Urothelium cell line (cell line): ENCODE measurements at regions not wholly inside any gene's neighbourhood (a gene's known extent, or its start where the extent isn't known, plus 50 kb on each side); places are given as distances from the start of the nearest gene placed in this dataset.

Experiments
- DNase-seq: peaks from one replicate; pipeline ENCODE4 v3.0.0; 2011; ENCODE audit warnings: low spot score, mixed read lengths
- FAIRE-seq: peaks from 2 replicates; lab custom pipeline; 2011; peaks lifted over from hg19 to GRCh38; lab: Jason Lieb, UNC

GRCh38 chr2:196479350-196479749 lies 160.2 kb upstream of the CCDC150 start:
- FAIRE-seq, result no peak
- DNase-seq, result no peak

GRCh38 chr2:196480653-196481323 lies 158.7 kb upstream of the CCDC150 start:
- FAIRE-seq, result no peak
- DNase-seq, result no peak

- DNase-seq (no peak), FAIRE-seq (no peak)
Observed at GRCh38 chr2:196481324-196481697, 158.2 kb upstream of the CCDC150 start.

GRCh38 chr2:196482119-196483065 lies 157.1 kb upstream of the CCDC150 start:
- FAIRE-seq, result no peak
- DNase-seq, result no peak

- FAIRE-seq (no peak), DNase-seq (no peak)
Observed at GRCh38 chr2:196486146-196486545, 153.4 kb upstream of the CCDC150 start.

GRCh38 chr2:196487417-196487816 lies 152.1 kb upstream of the CCDC150 start:
- no peak for DNase-seq
- FAIRE-seq, result no peak

- no peak for FAIRE-seq
- no peak for DNase-seq
Observed at GRCh38 chr2:196489371-196489770, 150.1 kb upstream of the CCDC150 start.

- FAIRE-seq (no peak), DNase-seq (no peak)
Observed at GRCh38 chr2:196492946-196493345, 146.6 kb upstream of the CCDC150 start.

GRCh38 chr2:196498962-196499361 lies 140.6 kb upstream of the CCDC150 start:
- DNase-seq, result no peak
- no peak for FAIRE-seq

GRCh38 chr2:196499686-196500085 lies 139.8 kb upstream of the CCDC150 start:
- FAIRE-seq, result no peak
- no peak for DNase-seq

GRCh38 chr2:196500686-196501431 lies 138.7 kb upstream of the CCDC150 start:
- no peak for FAIRE-seq
- DNase-seq, result peak; percentile 21

GRCh38 chr2:196501836-196502235 lies 137.7 kb upstream of the CCDC150 start:
- FAIRE-seq, result no peak
- DNase-seq, result no peak

- FAIRE-seq, result no peak
Observed at GRCh38 chr2:196502386-196502785, 137.1 kb upstream of the CCDC150 start.

GRCh38 chr2:196503398-196503797 lies 136.1 kb upstream of the CCDC150 start:
- no peak for FAIRE-seq
- no peak for DNase-seq

More at GRCh38 chr2:196502386-196502785, 137.1 kb upstream of the CCDC150 start:
- no peak for DNase-seq

- FAIRE-seq (no peak), DNase-seq (no peak)
Observed at GRCh38 chr2:196504788-196505187, 134.7 kb upstream of the CCDC150 start.

GRCh38 chr2:196510246-196510645 lies 129.3 kb upstream of the CCDC150 start:
- DNase-seq, result no peak
- no peak for FAIRE-seq

- no peak for FAIRE-seq
- no peak for DNase-seq
Observed at GRCh38 chr2:196511258-196512168, 128.0 kb upstream of the CCDC150 start.

- no peak for DNase-seq
- FAIRE-seq, result no peak
Observed at GRCh38 chr2:196513796-196514526, 125.6 kb upstream of the CCDC150 start.

GRCh38 chr2:196514641-196515040 lies 124.9 kb upstream of the CCDC150 start:
- DNase-seq (no peak), FAIRE-seq (no peak)

- DNase-seq, result no peak
- no peak for FAIRE-seq
Observed at GRCh38 chr2:196515051-196515450, 124.5 kb upstream of the CCDC150 start.
